ENCODE measurements at regions not wholly inside any gene's neighbourhood (a gene's known extent, or its start where the extent isn't known, plus 50 kb on each side); places are given as distances from the start of the nearest gene placed in this dataset.
"Not testable (repeated sequence)": the region's sequence is repeated elsewhere in the genome, so short reads cannot be mapped to it uniquely, and the experiment has no call there.

DNA sequence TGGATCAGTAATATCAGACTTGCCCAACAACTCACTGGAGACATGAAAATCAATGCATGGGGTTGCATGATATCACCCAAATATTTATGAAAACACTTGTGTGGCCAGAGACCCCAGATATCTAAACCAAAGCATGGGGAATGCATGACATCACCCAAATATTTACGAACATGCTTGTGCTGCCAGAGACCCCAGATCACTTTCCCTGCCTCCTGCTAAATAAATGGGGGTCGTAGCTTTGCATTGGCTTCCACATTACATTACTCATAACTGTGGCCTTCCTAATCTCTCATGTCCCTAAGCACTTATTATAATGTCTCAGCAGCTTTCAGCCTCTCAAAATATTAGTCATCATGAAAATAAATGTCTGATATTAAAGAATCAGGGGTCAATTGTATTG, 838.0 kb upstream of the DEFB115 start:
- TF ChIP-seq, protein P1, sequence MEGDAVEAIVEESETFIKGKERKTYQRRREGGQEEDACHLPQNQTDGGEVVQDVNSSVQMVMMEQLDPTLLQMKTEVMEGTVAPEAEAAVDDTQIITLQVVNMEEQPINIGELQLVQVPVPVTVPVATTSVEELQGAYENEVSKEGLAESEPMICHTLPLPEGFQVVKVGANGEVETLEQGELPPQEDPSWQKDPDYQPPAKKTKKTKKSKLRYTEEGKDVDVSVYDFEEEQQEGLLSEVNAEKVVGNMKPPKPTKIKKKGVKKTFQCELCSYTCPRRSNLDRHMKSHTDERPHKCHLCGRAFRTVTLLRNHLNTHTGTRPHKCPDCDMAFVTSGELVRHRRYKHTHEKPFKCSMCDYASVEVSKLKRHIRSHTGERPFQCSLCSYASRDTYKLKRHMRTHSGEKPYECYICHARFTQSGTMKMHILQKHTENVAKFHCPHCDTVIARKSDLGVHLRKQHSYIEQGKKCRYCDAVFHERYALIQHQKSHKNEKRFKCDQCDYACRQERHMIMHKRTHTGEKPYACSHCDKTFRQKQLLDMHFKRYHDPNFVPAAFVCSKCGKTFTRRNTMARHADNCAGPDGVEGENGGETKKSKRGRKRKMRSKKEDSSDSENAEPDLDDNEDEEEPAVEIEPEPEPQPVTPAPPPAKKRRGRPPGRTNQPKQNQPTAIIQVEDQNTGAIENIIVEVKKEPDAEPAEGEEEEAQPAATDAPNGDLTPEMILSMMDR (conservative IDR thresholded peaks at IDR 0.05; ENCODE audit: low read depth, low read length), result no peak
- DNase-seq (ENCODE audit: low read depth), result no peak
- H3K4me3 ChIP-seq (ENCODE audit: low read depth, low read length), result no peak overlapping the region

DNA sequence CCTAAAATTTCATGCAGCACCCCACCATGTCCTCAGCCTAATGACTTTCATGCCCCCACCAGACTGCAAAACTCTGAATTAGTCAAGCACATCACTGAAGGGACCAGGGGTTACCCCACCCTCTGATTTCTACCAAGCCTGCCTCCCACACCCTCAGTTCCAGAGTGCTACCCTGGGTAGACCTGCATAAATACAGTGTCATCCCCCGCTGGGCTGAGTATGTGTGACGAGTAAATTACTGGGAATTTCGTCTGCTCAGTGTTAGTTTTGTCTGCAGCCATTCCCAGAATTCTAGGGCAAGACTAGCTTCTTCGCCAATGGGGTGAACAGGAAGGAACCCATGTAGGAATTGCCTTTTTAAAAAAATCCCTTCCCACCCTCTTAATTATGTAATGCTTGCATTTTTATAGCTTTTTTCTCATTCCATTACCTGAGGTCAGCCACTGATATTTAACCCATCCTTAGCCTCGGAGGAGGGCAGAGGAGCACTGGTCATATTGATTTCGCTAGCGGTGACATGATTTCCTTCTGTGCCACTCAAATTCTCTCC, 837.5 kb upstream of the DEFB115 start:
- DNase-seq (ENCODE audit: low read depth), result not testable (repeated sequence)

More for the DNA sequence above, 837.5 kb upstream of the DEFB115 start:
- H3K4me3 ChIP-seq (ENCODE audit: low read depth, low read length), result not testable (repeated sequence)
